Thymus (tissue), 11 donors: ENCODE measurements at regions not wholly inside any gene's neighbourhood (a gene's known extent, or its start where the extent isn't known, plus 50 kb on each side); places are given as distances from the start of the nearest gene placed in this dataset.
"Not testable (repeated sequence)": the region's sequence is repeated elsewhere in the genome, so short reads cannot be mapped to it uniquely, and the experiment has no call there.

Source experiments
- DNase-seq, 9 donors: peaks; one replicate each; pipeline ENCODE4 v3.0.0-alpha.2; 2013; ENCODE audit warnings: low spot score in 9 of 9, low read depth in 6 of 9, missing footprints in 1 of 9
- H3K27ac ChIP-seq, 2 donors: one replicate each; pipeline ENCODE4 v1.5.1; 2013; ENCODE audit warnings: control low read depth in 1 of 2, low read depth in 1 of 2, low read length in 1 of 2, mild to moderate bottlenecking in 1 of 2, moderate library complexity in 1 of 2
- H3K27me3 ChIP-seq, 2 donors: one replicate each; pipeline ENCODE4 v1.5.1; 2013; ENCODE audit warnings: low read length in 1 of 2; ENCODE audit not compliant: control insufficient read depth in 2 of 2, insufficient read depth in 1 of 2
- H3K36me3 ChIP-seq, 2 donors: one replicate each; pipeline ENCODE4 v1.5.1; 2013; ENCODE audit warnings: low read length in 1 of 2, mild to moderate bottlenecking in 1 of 2, moderate library complexity in 1 of 2; ENCODE audit not compliant: control insufficient read depth in 2 of 2, insufficient read depth in 2 of 2
- H3K4me1 ChIP-seq, 2 donors: one replicate each; pipeline ENCODE4 v1.5.1; 2013; ENCODE audit warnings: low read length in 2 of 2; ENCODE audit not compliant: control insufficient read depth in 2 of 2, insufficient read depth in 2 of 2
- H3K4me3 ChIP-seq, 2 donors: one replicate each; pipeline ENCODE4 v1.5.1; 2013; ENCODE audit warnings: low read length in 2 of 2, control low read depth in 1 of 2, mild to moderate bottlenecking in 1 of 2
- H3K9me3 ChIP-seq, 2 donors: one replicate each; pipeline ENCODE4 v1.5.1; 2013; ENCODE audit warnings: low read length in 1 of 2, mild to moderate bottlenecking in 1 of 2; ENCODE audit not compliant: control insufficient read depth in 2 of 2, insufficient read depth in 1 of 2
- WGBS: extraction: QIAGEN DNeasy Blood & Tissue Kit; methylation state at CpG from one replicate; pipeline ENCODE4 v1.1.7; 2013; 5-methylcytosine and 5-hydroxymethylcytosine counted together
- donor health status: healthy.

- WGBS: 88% methylated on average over 3 of the region's 3 CpGs
- Histone ChIP-seq H3K36me3 (no peaks in the 10 kb centered on the region), H3K4me1 (no peaks in the 10 kb centered on the region), H3K27ac (no peak overlapping the region), H3K27me3 (no peaks in the 10 kb centered on the region), H3K9me3 (no peaks in the 10 kb centered on the region), H3K4me3 (no peak overlapping the region)
- DNase-seq: no peak
These were observed 183.8 kb upstream of the KCNMB2 start for GRCh38 chr3:178352326-178353005.

DNA sequence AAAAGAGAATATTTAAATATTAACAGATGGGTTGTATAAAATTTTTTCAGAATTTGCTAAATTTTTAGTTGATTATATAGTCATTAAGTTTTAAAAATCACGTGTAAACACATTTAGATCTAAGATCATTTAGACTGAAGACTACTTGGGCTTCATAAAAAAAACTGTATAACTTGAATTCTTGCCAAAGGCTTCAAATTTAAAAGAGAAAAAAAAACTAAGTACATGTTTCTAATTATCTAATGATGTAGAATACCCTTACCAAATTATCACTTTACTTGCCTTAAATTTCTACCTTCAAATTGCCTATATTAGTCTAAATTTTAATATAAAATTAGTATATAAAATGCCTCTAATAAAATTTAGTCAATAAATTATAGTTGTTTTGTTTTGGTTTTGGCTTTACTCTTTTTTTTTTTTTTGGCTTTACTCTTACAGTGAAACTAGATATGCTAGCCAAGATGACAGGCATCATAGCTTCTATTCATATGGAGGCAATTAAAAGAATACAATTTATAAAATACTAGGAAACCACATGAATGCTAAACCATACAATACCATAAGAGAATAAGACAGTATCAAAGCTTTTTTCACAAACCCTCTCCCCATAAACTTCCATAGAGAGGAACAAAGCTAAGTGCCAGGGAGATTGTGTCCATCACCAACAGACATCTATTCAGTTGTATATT is 183.1 kb upstream of the KCNMB2 start:
- no peak for DNase-seq
- Histone ChIP-seq H3K4me1 (no peaks in the 10 kb centered on the region), H3K27me3 (no peaks in the 10 kb centered on the region), H3K36me3 (no peaks in the 10 kb centered on the region), H3K4me3 (no peak overlapping the region), H3K9me3 (no peaks in the 10 kb centered on the region), H3K27ac (no peak overlapping the region)
- WGBS: 95% methylated on average over 1 of the region's 1 CpG

- DNase-seq: no peak
- no peaks in the 10 kb centered on the region for H3K27me3 ChIP-seq
- no peak overlapping the region for H3K4me3 ChIP-seq
- no peaks in the 10 kb centered on the region for H3K36me3 ChIP-seq
- no peaks in the 10 kb centered on the region for H3K9me3 ChIP-seq
- H3K4me1 ChIP-seq: no peaks in the 10 kb centered on the region
- WGBS: 80% methylated on average over 2 of the region's 6 CpGs
- H3K27ac ChIP-seq: no peak overlapping the region
These were observed 176.5 kb upstream of the KCNMB2 start for GRCh38 chr3:178359728-178360127.

GRCh38 chr3:178363048-178363447 is 173.2 kb upstream of the KCNMB2 start:
- WGBS: 92% methylated on average over 2 of the region's 2 CpGs
- DNase-seq: not testable (repeated sequence)

DNA sequence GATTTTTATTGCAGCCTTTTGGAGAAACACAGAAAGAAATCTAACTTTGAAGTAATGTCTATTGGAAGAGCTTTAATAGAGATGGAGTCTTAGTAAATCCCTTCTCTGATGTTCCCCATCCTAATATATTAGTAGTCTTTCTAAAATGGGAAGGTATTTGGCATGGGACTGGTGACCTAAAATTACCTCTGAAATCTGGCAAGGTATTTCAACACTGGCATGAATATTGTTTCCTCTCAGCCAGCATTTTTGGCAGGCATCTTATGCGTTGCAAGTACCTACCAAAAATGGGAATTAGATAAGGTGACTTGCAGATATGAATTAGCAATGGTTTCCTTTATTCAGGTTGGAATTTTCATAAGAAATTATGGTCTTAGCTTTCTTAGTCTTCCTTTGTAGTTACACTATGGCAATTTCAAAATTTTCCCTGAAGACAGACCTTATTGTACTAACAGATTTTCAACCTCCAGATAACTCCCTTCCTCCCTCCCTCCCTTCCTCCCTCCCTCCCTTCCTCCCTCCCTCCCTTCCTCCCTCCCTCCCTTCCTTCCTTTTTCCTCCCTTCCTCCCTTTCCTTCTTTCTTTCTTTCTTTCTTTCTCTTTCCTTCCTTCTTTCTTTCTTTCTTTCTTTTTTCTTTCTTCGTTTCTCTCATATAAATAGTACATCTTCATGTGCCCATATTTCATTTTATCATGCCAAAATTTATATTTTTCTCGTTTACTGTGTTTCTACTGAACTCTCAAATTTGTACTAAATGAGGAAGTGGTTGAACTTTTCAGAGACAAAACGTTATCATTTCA is 168.2 kb upstream of the KCNMB2 start:
- Histone ChIP-seq H3K27me3 (no peaks in the 10 kb centered on the region), H3K36me3 (no peaks in the 10 kb centered on the region), H3K4me1 (no peaks in the 10 kb centered on the region), H3K4me3 (no peak overlapping the region), H3K27ac (no peak overlapping the region), H3K9me3 (no peaks in the 10 kb centered on the region)
- whole genome bisulfite sequencing: 36% methylated on average over 4 of the region's 4 CpGs
- no peak for DNase-seq

More at GRCh38 chr3:178363048-178363447, 173.2 kb upstream of the KCNMB2 start:
- not testable (repeated sequence) for H3K4me1 ChIP-seq, H3K27ac ChIP-seq, H3K9me3 ChIP-seq, H3K36me3 ChIP-seq, H3K27me3 ChIP-seq, H3K4me3 ChIP-seq

DNA sequence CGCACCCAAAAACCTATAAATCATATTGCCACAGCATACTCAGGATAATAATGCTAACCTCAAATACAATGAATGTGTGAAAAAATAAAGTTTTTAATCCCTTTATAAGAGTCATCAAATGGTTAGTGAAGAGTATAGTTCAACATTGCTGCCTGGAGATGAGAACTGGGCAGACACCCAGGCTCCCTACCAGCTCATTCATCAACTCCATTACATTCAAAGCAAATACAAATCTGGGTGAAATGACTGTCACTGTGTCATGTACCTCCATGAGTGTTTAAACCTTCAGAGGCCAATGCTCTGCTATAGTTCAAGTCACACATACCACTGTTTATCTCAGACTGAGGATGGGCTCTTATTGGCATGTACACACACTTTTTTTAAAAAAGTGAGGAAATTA is 167.2 kb upstream of the KCNMB2 start:
- H3K9me3 ChIP-seq: no peaks in the 10 kb centered on the region
- H3K36me3 ChIP-seq: no peaks in the 10 kb centered on the region
- 99% methylated on average over 1 of the region's 1 CpG for WGBS
- H3K4me3 ChIP-seq: no peak overlapping the region
- H3K27me3 ChIP-seq: no peaks in the 10 kb centered on the region
- H3K4me1 ChIP-seq: no peaks in the 10 kb centered on the region
- H3K27ac ChIP-seq: no peak overlapping the region
- DNase-seq: no peak

DNA sequence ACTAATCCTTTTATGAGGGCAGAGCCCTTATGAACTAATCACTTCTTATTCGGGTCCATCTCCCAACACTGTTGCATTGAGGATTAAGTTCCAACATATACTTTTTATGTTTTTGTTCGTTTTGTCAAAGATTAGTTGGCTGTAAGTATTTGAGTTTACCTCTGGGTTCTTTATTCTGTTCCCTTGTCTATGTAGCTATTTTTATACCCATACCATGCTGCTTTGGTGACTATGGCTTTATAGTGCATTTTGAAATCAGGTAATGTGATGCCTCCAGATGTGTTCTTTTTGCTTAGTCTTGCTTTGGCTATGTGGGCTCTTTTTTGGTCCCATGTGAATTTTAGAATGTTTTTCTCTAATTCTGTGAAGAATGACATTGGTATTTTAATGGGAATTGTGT is 166.4 kb upstream of the KCNMB2 start:
- H3K36me3 ChIP-seq: no peaks in the 10 kb centered on the region
- no peaks in the 10 kb centered on the region for H3K27me3 ChIP-seq
- H3K27ac ChIP-seq: no peak overlapping the region
- no peaks in the 10 kb centered on the region for H3K9me3 ChIP-seq
- no peaks in the 10 kb centered on the region for H3K4me1 ChIP-seq
- no peak for DNase-seq
- H3K4me3 ChIP-seq: no peak overlapping the region
- 96% methylated on average over 2 of the region's 2 CpGs for WGBS

DNA sequence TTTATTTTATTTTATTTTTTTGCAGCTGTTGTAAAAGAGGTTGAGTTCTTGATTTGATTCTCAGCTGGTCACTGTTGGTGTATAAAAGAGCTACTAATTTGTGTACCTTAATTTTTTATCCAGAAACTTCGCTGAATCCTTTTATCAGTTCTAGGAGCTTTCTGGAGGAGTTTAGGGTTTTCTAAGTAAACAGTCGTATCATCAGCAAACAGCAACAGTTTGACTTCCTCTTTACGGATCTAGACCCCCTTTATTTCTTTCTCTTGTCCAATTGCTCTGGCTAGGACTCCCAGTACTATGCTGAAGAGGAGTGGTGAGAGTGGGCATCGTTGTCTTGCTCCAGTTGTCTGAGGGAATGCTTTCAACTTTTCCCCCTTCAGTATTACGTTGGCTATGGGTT is 165.8 kb upstream of the KCNMB2 start:
- WGBS: 97% methylated on average over 5 of the region's 5 CpGs
- no peaks in the 10 kb centered on the region for H3K27me3 ChIP-seq
- H3K27ac ChIP-seq: no peak overlapping the region
- H3K9me3 ChIP-seq: no peaks in the 10 kb centered on the region
- H3K36me3 ChIP-seq: no peaks in the 10 kb centered on the region
- no peaks in the 10 kb centered on the region for H3K4me1 ChIP-seq
- no peak overlapping the region for H3K4me3 ChIP-seq
- no peak for DNase-seq

GRCh38 chr3:178381555-178381954 is 154.7 kb upstream of the KCNMB2 start:
- Histone ChIP-seq H3K27ac (no peak overlapping the region), H3K27me3 (no peaks in the 10 kb centered on the region), H3K36me3 (no peaks in the 10 kb centered on the region), H3K4me3 (no peak overlapping the region), H3K4me1 (no peaks in the 10 kb centered on the region), H3K9me3 (no peaks in the 10 kb centered on the region)
- 76% methylated on average over 1 of the region's 1 CpG for WGBS
- DNase-seq: no peak
